ENCODE measurements at regions not wholly inside any gene's neighbourhood (a gene's known extent, or its start where the extent isn't known, plus 50 kb on each side); places are given as distances from the start of the nearest gene placed in this dataset.
"Not testable (repeated sequence)": the region's sequence is repeated elsewhere in the genome, so short reads cannot be mapped to it uniquely, and the experiment has no call there.

DNA sequence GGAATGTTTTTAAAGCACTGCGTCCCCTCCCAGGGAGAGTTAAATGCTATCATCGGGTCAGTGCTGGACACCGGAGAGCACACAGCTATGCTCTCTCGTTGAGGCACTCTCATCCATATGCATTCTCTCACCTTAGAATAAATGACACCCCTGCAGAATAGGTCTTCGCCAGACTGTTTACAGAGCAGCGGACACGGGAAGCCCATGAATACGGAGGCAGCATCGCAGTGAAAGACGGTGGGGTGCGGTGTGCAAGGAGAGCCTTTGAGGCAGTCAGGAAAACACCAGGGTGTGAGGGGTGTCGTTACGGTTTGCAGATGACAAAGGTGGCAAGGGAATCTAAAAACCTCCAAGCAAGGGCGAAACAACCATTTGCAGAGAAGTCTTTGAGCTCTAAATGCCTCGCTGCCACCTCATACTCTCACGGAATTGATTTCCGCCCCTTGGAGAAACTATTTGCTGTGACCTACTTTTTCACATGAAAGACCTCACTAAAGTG is 169.2 kb upstream of the FHL2 start:
- DNase-seq, result no peak

DNA sequence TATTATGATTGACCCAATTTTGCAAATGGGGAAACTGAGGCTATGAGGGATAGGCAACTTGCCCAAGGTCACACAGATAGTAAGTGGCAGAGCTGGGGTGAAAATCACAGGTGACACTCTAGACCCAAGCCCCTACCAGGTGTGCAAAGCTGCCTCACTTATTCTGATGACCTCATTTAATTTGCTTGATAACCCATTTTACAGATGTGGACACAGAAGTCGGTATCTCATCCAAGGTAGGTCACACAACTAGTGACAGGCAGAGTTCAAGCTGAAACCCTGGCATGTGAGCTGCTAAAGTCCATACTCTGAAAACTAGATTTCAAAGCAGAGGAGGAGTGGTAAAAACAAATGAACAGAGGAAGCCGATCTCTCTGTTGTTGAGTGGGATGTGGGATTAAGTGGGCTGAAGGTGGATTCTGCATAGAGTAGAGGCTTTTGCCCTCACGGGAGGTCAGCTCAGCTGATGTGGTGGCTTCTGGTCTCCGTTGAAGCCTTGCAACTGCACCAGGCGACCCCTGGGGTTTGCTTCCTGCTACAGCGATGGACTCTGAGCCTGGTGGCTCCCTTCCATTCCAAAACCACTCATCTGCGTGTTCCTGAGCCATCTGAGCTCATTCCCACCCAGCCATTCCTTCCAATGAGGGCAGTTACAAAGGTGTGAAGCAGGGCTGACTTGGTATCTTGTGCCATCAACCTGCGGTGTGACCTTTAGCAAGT is 164.3 kb upstream of the FHL2 start:
- DNase-seq, result no peak

DNA sequence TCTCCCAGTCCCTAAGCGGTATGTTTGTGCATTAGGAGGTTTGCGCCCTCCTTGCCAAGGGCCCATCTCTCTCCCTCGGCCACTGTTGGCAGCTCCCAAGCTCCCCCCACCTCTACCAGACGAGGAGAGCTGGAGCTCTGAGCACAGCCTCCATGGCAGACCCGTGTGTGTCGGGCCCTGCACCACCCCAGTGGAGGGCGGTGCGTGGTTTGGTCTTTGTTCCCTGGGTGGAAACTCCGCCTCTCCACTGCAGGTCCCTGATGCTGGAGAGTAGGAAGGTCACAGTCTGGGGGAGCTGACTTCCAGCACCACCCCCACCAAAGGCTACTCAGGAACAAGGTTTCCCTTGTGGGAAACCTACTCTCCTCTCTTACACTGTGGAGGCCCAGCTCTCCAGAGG is 162.6 kb upstream of the FHL2 start:
- no peak for DNase-seq

DNA sequence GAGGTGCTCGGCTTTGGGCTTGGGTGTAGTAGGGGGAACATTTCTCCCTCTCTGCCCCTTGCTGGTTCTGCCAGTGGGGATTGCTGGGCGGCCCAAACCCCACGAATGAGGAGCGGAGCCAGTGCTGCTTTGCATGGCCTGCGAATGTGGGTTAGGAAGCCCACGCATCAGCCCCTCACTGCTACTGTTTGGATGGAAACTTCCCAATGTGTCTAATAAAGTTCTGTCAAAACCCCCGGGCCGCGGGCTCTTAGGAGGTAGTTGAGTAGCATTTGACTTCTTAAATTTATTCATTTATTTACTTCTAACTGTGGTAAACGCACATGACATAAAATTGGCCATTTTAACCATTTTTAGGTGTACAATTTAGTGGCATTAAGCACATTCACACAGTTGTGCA is 161.3 kb upstream of the FHL2 start:
- DNase-seq, result no peak

DNA sequence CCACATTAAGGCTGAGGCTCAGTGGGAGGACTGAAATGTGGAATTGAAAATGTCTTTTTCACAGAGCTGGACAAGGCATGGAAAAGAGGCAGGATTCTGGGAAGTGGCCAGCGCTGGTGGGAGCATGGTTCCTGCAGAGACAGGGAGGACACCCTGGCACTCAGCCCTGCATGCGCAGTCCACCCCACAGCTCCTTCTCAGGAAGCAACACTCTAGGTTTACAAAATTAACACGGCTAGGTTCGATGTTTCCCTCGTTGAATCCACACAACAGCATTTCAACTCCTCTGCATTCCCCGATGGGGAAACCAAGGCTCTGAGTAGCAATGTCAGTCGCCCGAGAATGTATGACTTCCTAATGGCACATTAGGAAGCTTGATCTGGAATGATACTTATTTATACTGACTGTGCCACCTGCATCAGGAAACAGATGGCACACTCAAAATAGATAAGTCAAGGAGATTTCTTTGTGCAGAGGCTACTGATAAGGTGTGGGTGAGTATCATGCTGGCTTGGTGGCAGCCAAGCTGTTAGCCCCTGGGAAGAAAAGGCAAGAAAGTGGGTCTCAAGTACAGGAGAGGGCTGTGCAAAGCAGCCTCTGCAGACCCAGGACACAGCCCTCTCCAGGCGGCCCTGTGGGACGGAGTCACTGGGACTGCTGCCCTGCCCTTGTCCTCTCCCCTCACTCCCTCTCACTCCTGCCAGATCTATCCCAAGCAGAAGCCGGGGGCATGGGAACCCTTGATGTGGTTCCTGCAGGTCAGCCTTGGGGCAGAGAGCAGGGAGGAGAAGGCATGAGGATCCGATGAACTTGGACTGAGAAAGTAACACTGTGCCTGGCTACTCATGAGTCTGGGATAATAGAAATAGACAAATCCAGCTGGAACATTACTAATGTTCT is 158.4 kb upstream of the FHL2 start:
- no peak for DNase-seq

DNA sequence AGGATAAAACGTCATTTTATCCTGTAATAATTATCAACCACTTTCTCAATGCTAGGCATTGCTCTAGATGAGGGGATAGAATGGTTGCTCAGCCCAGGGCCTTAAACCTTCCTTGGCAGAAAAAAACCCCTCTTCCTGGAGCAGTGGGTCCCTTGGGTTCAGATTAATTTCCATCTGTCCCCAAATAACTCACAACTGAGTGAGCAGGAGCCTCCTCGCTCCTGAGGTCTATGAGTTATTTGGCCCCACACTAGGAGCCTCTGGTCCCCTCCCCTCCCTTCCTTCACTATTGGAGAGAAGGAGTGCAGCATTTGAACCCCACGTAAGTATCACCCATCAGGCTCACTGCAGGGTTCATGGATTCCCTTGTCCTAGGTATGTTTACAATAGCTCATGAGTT is 157.5 kb upstream of the FHL2 start:
- no peak for DNase-seq

DNA sequence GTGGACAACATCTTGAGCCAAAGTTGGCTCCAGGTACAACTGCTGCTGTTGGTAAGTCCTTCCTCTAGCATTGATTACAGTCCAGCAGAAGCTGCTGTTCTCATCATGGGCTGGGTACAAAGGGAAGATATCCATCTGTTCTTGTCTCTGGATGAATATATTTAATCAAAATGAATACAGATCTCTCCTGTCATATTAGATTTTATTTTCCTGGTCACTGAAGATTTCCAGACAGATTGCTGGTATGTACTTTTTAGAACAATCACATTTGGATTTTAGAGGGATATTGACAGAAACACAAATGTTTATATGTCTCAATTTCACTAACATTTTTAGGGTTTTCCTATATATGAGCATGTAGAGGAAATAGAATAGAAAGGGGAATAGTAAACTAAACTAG is 155.4 kb upstream of the FHL2 start:
- no peak for DNase-seq

DNA sequence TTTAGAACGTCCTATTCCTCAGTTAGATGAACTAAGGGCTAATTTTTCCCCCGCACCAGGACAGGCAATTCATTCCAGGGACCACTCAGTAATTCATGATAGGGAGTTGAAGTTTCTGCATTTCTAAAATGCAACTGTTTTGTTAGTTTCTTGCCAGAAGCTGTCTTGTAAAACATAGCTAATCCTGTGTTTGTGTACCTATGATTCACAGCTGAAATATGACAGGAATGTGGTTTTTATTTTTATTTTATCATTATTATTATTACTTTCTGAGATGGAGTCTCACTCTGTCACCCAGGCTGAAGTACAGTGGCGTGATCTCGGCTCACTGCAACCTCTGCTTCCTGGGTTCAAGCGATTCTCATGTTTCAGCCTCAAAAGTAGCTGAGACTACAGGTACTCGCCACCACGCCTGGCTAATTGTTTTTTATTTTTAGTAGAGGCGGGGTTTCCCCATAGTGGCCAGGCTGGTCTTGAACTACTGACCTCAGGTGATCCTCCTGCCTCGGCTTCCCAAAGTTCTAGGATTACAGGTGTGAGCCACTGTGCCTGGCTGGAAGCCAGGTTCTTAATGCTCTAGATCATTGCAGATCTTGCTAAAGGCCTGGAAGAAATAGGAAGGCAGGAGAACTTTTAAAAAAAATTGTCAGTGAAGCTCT is 154.8 kb upstream of the FHL2 start:
- DNase-seq, result no peak

DNA sequence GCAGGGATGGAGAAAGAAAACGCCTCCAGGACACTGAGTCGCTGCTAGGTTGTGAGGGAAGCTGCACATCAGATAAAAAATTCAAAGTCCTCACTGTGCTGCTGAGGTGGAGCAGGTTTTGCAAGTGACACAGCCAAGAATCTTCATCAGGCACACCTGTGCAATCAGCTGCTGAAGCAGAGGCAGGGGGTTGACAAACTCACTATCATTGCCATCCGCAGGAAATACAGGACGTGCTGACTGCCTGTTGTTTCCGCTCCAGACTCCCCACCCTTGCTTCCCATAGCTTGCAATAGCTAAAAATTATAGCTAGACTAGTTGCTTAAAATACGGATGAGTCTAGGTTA is 147.8 kb upstream of the FHL2 start:
- no peak for DNase-seq

DNA sequence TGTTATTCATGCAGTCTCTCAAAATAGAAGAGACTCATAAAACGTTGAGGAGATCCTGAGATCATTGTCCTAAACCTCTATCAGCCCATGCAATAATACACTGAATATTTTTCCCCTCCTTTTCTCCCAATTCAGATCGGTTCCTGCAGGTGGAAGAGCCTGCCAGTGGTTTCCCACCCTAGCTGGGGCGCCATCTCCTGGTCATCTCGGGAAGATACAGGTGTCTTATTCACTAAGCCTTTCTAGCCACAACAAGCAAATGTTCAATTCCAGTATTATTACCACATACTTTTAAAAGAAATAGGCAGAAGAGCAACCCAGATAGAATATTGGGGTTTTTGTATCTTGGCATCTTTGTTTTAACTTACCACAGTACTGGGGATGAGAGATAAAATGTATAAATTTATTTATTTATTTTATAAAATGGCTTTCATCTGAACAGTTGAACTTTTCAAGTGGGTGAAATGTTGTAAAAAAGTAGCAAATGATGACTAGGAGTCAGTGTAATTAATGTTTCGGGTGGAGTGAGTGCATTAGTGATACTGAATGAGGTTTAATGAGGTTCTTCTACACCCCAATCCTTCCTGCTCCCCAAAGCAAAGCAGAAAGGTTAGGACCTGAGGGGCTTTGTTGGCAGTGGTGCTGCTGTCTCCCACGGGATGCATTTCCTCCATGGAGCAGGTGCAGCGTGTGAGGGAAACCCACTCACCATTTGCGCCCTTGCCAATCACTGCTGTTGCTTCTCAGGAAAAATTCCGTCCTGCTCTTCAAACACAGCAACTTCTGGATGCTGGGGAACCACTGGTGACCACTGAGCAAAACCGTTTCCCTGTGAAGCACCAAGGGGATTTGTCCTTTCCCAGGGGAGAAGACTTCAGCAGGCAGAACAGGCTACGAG is 147.1 kb upstream of the FHL2 start:
- DNase-seq, result peak; percentile 38 to 48

DNA sequence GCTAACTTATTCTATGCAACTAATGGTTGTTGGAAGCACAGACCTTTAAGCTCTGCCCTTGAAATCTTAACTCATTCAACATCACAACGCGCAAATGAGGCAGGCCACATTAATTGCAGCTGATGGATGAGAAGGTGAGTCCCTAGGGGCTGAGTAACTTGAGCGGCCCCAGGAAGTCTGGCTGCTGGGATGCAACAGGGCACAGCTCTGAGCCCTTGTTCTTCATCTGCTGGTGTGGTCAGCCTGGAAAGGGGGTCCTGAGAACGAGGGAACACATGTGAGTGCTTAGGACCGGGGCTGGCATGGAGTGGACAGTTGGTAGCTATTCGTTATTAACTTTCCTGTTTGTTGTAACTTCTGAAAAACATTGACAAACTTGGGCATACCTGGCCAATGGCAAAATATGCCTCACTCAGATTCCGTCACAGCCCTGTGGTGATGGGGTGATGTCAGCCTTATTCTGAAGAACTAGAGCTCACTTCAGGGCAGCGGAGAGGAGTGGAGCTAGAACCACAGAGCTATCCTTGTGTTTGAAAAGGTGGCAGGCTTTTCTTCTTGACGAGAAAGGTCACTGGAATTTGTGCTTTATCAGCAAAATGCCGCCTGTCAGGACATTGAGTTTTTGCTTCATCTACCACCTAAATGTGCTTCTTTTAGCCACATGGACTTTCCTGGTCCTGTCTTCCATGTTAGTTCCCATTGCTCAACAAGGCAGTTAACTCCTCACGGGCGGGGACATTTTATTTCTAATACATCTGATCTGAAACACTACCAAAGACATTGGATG is 145.9 kb upstream of the FHL2 start:
- no peak for DNase-seq

DNA sequence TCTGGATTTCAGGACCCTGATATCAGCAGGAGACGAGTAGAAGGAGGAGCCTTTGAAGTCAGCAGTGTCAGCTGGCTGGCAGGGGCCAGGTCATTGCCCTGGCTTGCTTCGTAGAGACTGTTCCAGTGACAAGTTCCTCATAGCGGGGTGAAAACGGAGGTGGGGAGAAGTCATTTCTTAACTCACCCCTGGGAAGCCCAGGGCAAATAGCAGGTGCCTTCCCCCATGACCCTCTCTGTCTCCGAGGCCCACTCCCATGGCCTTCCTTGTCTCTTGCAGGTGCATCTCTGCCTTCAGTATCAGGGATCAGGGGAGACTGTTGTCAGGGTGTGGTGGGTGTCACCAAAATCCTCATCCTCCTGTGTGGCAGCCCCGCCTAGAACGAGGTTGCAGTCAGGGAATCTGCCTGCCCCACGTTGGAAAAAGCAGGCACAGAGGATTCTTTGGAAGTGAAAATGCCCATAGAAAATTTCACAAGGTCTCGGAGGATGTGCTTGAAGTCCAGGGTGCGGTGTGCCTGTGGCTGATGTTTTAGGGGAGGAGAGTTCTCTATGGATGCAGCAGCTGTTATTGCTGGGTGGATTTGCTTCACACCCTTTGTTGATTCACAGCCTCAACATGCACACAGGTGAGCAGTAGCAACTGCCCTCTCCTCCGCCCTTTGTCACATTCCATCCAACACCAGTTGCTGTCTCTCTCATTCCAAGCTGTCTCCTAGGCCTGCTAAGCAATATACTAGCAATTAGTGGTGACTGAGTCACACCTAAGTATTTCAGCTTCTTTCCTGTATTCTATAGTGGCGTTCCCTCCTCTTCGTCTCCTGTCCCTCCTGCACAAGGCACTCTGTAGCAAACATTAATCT is 142.6 kb upstream of the FHL2 start:
- no peak for DNase-seq

DNA sequence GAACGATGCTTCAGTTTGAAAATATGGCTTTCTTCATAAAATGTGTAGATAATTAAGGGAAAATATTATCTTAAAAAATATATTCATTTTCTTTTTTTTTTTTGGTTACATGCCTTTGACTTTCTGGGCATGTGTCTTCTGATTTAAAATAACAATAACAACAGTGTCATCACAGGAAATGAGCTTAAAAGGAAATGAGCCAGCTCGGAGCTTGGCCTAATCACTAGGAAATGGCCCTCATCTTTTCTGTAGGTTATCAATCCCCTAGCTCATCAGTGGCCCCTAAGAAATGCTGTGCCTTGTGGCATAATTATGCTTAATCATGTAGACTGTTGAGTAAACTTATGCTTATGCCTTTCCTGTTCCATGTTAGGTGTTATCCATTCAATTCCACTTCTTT is 141.8 kb upstream of the FHL2 start:
- DNase-seq, result no peak

DNA sequence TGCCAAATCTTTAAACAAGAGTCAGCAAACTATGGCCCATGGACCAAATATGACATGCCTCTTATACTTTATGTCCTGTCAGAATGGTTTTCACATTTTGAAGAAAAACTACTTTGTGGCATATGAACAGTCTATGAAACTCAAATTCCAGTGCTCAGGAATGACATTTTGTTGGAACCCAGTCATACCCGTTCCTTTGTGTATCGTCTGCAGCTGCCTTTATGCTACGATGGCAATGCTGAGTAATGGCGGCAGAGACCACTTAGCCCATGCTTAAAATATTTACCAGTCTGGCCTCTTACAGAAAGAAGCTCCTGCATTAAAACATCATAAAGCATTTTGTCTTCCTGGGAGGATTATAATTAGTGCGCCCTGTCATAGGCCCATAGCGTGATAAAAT is 140.5 kb upstream of the FHL2 start:
- no peak for DNase-seq

DNA sequence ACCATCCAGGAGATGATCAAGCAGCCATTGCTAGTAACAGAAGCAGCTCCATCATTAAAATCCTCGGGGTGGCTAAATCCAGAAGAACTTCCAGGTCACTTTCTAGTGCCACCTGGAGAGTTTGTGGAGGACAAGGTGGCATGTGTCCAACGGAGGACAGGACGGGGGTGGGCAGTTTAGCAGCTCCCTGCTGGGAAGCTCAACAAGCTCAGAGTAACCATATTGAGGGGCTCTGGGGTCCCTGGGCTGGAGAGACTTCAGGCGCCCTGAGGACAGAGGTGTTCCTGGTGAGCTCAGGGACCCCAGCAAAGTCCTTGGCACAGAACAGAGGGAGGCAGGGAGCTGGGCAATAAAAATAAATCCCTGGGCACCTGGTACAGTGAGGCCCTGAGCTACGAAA is 140.0 kb upstream of the FHL2 start:
- DNase-seq, result no peak

DNA sequence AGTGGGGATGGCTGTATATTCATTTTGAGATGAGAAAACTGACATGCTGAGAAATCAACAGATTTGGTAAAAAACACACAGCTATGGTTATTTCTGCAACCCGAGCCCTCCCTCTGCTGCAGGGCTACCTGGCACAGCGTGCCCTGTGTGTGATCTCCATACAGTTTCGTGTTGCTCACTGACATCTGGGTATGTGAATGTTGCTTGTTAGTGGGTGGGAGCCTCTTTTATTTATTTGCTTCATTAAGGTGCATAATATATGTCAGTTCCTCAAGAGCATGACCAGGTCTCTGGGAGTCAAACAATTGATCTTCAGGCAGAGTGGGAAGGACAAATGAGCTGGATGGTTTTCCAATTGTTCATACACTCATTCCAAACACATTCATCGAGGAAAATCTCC is 139.1 kb upstream of the FHL2 start:
- no peak for DNase-seq

DNA sequence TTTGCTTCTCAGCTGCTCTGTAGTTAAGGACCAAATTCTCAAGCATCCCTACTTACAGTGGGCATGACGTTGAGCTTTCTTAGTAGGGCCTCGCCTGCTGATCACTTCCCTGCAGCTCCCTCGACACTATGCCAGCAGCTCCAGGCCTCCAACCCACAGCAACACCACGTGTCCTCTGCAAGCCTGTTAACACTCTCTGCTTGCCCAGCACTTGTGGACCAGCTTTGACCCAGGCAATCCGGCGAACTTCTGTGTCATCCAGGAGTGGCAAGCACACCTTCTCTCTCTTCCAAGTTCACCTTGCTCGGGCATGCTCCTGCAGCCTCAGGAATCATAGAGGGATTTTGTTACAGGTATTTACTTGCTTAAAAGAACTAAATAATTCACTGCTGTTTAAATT is 138.6 kb upstream of the FHL2 start:
- no peak for DNase-seq

DNA sequence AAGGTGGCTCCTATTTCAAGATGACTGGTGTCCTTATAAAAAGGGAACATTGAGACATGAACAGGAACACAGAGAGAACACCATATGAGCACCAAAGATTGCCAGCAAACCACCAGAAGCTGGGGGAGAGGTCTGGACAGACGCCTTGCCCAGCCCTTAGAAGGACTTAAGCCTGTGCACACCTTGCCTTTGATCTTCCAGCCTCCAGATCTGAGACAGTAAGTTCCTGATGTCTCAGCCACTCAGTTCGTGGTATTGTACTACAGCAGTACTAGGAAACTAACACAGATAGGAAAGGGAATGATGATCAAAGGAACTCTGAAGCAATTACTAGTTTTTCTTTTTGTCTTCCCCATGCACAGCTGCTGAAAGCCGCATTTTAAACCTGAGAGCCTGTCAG is 137.3 kb upstream of the FHL2 start:
- no peak for DNase-seq

DNA sequence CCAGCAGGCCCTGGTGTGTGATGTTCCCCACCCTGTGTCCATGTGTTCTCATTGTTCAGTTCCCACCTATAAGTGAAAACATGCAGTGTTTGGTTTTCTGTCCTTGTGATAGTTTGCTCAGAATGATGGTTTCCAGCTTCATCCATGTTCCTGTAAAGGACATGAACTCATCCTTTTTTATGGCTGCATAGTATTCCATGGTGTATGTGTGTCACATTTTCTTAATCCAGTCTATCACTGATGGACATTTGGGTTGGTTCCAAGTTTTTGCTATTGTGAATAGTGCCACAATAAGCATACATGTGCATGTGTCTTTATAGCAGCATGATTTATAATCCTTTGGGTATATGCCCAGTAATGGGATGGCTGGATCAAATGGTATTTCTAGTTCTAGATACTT is 130.4 kb upstream of the FHL2 start:
- not testable (repeated sequence) for DNase-seq

DNA sequence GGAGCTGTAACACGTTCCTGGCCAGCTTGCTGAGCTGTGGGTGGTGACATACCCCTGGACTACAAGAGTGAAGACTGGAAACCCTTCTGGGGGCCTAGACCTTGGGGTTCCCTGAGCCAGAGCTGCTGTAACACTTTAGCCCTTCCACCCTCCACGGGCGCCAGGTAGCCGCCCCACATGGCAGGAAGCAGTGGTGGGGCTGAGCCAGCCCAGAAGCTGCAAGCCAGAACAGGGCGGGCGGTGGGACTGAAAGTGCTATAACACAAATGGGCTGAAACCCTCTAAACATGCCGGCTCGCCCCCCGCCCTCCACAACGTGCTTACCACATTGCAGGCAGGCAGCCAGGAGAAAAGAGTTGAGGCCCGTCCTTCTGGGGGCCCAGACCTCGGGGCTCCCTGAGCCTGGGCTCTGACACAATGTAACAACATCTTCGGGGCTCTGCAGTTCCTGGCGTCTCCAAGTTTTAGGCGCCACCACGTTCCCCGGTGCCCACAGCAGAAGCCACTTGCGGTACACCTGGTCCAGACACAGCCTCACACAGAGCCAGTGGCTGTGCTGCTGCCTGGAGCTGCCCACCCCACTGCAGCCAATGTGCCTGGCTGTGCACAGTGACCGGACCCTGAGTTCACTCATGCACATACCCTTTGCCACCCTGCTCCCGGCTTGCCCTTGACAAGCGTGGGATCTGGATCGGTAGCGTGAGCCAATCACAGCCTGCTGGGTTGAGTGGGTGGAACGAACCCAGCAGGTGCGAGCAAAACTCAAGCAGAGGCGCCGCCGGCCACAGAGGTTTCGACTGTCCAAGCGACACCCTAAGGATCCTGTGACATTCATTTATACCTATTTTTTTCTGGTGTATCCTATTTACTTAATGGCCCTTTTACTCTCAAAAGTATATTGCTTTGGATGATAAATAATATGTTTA is 127.4 kb upstream of the FHL2 start:
- DNase-seq, result no peak

Data from AML-193 (cell line).